HCT116 (cell line): ENCODE measurements at regions not wholly inside any gene's neighbourhood (a gene's known extent, or its start where the extent isn't known, plus 50 kb on each side); places are given as distances from the start of the nearest gene placed in this dataset.

ENCODE experiments used
- ATAC-seq: fragments of 200-7000 bp; cut with Tn5 transposase; 2 replicates; pipeline ENCODE4 v1.9.1; 2020; ENCODE audit warnings: mild to moderate bottlenecking, moderate library complexity
- BruUV-seq: library from RNA; stranded (reverse); fragments of 400-500 nt; replicated peaks from 2 replicates; lab custom pipeline; 2021; lab: Mats Ljungman, UMichigan
- CTCF ChIA-PET: fragments of 300-600 bp; sonication (Branson Sonifier 250); formaldehyde crosslinking; loops from one replicate; lab custom pipeline; 2021; ENCODE audit warnings: antibody characterized with exemption; lab: Charles Lee
- POLR2A ChIA-PET: fragments of 300-600, 350-600 bp; sonication (Branson Sonifier 250); formaldehyde crosslinking; loops from one replicate; lab custom pipeline; 2021; ENCODE audit warnings: antibody characterized with exemption; lab: Charles Lee
- RAD21 ChIA-PET, 2 experiments: fragments of 300-600 bp; sonication (Branson Sonifier 250); formaldehyde crosslinking; loops; one replicate each; lab custom pipeline; 2023; ENCODE audit warnings: low total read pairs in 2 of 2; ENCODE audit not compliant: uncharacterized antibody in 2 of 2, unreplicated experiment in 2 of 2, low non-redundant PET in 1 of 2; lab: Charles Lee
- DNase-seq: peaks from one replicate; pipeline ENCODE4 v3.0.0-alpha.2; 2010; ENCODE audit warnings: low read depth, low spot score
- H2AFZ ChIP-seq: fragments of 200-600 bp; shearing (Covaris generic), sonication (generic); 2 replicates; pipeline ENCODE4 v1.6.1; 2017; ENCODE audit warnings: low read depth, mixed run types, mixed read lengths, antibody characterized with exemption, low read length; ENCODE audit not compliant: poor library complexity, severe bottlenecking
- H3K27ac ChIP-seq: 2 replicates; pipeline ENCODE4 v1.5.1; 2012; ENCODE audit warnings: low read depth, low read length
- H3K27me3 ChIP-seq: fragments of 200-600 bp; sonication (generic); 2 replicates; pipeline ENCODE4 v1.6.1; 2016; ENCODE audit warnings: mixed run types, low read length, mixed read lengths; ENCODE audit not compliant: insufficient read depth
- H3K36me3 ChIP-seq, 2 experiments: fragments of 200-500 bp in 1 of 2; fragments of 200-600 bp in 1 of 2; sonication (Bioruptor generic) in 1 of 2; sonication (generic) in 1 of 2; 2 replicates each; pipeline versions ENCODE4 v1.5.1 to v1.6.1; 2014 to 2016; ENCODE audit warnings: low read length in 2 of 2, inconsistent platforms in 1 of 2, mixed read lengths in 1 of 2, mixed run types in 1 of 2; ENCODE audit not compliant: insufficient read depth in 2 of 2, control insufficient read depth in 1 of 2
- H3K4me1 ChIP-seq, 2 experiments: fragments of 200-600 bp in 1 of 2; sonication (generic) in 1 of 2; 2 replicates each; pipeline versions ENCODE4 v1.5.1 to v1.6.1; 2012 to 2017; ENCODE audit warnings: low read length in 2 of 2, inconsistent platforms in 1 of 2, mild to moderate bottlenecking in 1 of 2, mixed read lengths in 1 of 2, mixed run types in 1 of 2, moderate library complexity in 1 of 2; ENCODE audit not compliant: insufficient read depth in 2 of 2, control insufficient read depth in 1 of 2
- H3K4me2 ChIP-seq: fragments of 200-600 bp; sonication (generic); 2 replicates; pipeline ENCODE4 v1.6.1; 2017; ENCODE audit warnings: mixed run types, low read length, mixed read lengths
- H3K4me3 ChIP-seq, 2 experiments: fragments of 200-600 bp in 1 of 2; sonication (generic) in 1 of 2; replicated peaks in 1 of 2; 2 replicates each; pipeline ENCODE4 v1.5.1; 2011 to 2016; ENCODE audit warnings: low read length in 2 of 2, control low read depth in 1 of 2, low read depth in 1 of 2, mild to moderate bottlenecking in 1 of 2, mixed read lengths in 1 of 2, mixed run types in 1 of 2
- H3K79me2 ChIP-seq: fragments of 200-600 bp; sonication (generic); 2 replicates; pipeline ENCODE4 v1.6.1; 2017; ENCODE audit warnings: mild to moderate bottlenecking, mixed run types, low read length, moderate library complexity, mixed read lengths; ENCODE audit not compliant: insufficient read depth
- H3K9ac ChIP-seq: fragments of 200-600 bp; sonication (generic); 2 replicates; pipeline ENCODE4 v1.6.1; 2016; ENCODE audit warnings: low read length, mixed read lengths
- H3K9me2 ChIP-seq: fragments of 200-600 bp; sonication (generic), shearing (Covaris generic); 2 replicates; pipeline ENCODE4 v1.6.1; 2017; ENCODE audit warnings: mixed run types, mild to moderate bottlenecking, moderate library complexity; ENCODE audit not compliant: insufficient read depth
- H3K9me3 ChIP-seq, 2 experiments: fragments of 200-500 bp in 1 of 2; fragments of 200-600 bp in 1 of 2; sonication (Bioruptor generic) in 1 of 2; sonication (generic) in 1 of 2; 2 replicates each; pipeline ENCODE4 v1.6.1; 2014 to 2017; ENCODE audit warnings: low read length in 2 of 2, mixed read lengths in 2 of 2, inconsistent platforms in 1 of 2, low read depth in 1 of 2, mild to moderate bottlenecking in 1 of 2, mixed run types in 1 of 2, moderate library complexity in 1 of 2; ENCODE audit not compliant: control insufficient read depth in 1 of 2, insufficient read depth in 1 of 2
- H4K20me1 ChIP-seq: fragments of 200-600 bp; sonication (generic), shearing (Covaris generic); 2 replicates; pipeline ENCODE4 v1.6.1; 2017; ENCODE audit warnings: mixed run types, mild to moderate bottlenecking, moderate library complexity; ENCODE audit not compliant: insufficient read depth
- CBX3 ChIP-seq: IDR thresholded peaks from 2 replicates; pipeline ENCODE4 v1.6.1; 2012; ENCODE audit warnings: low read depth
- CEBPB ChIP-seq: IDR thresholded peaks from 2 replicates; pipeline ENCODE4 v1.6.1; 2012; ENCODE audit warnings: low read depth
- EZH2 ChIP-seq: fragments of 200-600 bp; sonication (generic); IDR thresholded peaks from 2 replicates; pipeline ENCODE4 v1.6.1; 2017; ENCODE audit warnings: antibody characterized with exemption, mixed run types
- EZH2phosphoT487 ChIP-seq: fragments of 200-600 bp; IDR thresholded peaks from 2 replicates; pipeline ENCODE4 v1.6.1; 2018; ENCODE audit warnings: antibody characterized with exemption, borderline replicate concordance
- FOSL1 ChIP-seq: IDR thresholded peaks from 2 replicates; pipeline ENCODE4 v1.6.1; 2012; ENCODE audit warnings: low read depth
- POLR2A ChIP-seq: IDR thresholded peaks from 2 replicates; pipeline ENCODE4 v1.7.0; 2011; ENCODE audit warnings: borderline replicate concordance; ENCODE audit not compliant: insufficient read depth, insufficient read length; ENCODE audit errors: extremely low read depth
- POLR2AphosphoS5 ChIP-seq: IDR thresholded peaks from 2 replicates; pipeline ENCODE4 v1.6.1; 2011; ENCODE audit warnings: mild to moderate bottlenecking, low read depth, low read length, moderate library complexity
- RAD21 ChIP-seq: IDR thresholded peaks from 2 replicates; pipeline ENCODE4 v1.6.1; 2012; ENCODE audit warnings: low read depth, mild to moderate bottlenecking
- SP1 ChIP-seq: IDR thresholded peaks from 2 replicates; pipeline ENCODE4 v1.6.1; 2012; ENCODE audit warnings: low read depth
- TCF7L2 ChIP-seq: IDR thresholded peaks from 2 replicates; pipeline ENCODE4 v1.7.0; 2011; ENCODE audit warnings: borderline replicate concordance, inconsistent platforms; ENCODE audit not compliant: insufficient read depth, insufficient read length; ENCODE audit errors: extremely low read depth
- ZNF274 ChIP-seq: fragments of 200-500 bp; sonication (Bioruptor generic); IDR thresholded peaks from 2 replicates; pipeline ENCODE4 v1.6.1; 2014; ENCODE audit warnings: mild to moderate bottlenecking, low read depth, low read length, inconsistent platforms
- intact Hi-C: fragments of 100-400 bp; cut with micrococcal nuclease; formaldehyde crosslinking; loops from 2 replicates; pipeline ENCODE4 v1.10.0; 2022
- TF ChIP-seq, protein P1 (sequence below): IDR thresholded peaks from 2 replicates; pipeline ENCODE4 v1.6.1; 2012
- TF ChIP-seq, protein P2 (sequence below): IDR thresholded peaks from 2 replicates; pipeline ENCODE4 v1.6.1; 2012; ENCODE audit warnings: low read depth
- TF ChIP-seq, protein P3 (sequence below): IDR thresholded peaks from 2 replicates; pipeline ENCODE4 v1.6.1; 2011; ENCODE audit warnings: mild to moderate bottlenecking, low read length, moderate library complexity; ENCODE audit not compliant: insufficient replicate concordance; ENCODE audit errors: extremely low read depth

DNA sequence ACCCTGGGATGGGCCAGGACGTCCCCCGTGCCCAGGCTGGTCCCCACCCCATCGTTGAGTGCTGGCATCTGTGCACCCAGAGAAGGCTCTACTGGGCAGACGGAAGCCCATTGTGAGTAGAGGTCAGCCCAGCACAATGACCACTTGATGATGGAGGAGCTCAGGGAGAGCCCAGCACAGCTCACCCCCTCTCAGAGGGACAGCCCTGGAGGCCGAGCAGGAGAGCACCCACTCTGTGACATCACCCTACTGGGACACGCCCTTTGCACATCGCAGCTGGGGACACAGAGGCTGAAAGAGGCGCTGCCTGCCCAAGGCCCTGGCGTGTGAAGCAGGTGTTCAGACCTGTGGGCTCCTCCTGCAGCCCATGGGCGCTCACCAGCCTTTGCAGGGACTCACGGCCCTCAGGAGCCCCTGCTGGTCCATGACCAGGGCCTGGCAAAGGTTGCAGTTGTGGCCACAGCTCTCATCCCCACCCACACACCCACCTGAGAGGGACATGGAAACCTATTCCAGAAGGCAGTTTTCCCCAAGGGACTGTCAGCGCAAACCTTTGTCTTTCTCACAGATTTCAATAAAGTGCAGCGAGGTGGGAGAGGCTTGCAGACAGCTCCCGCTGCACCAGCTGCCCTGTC, 67.2 kb upstream of the PPP2R2D start:
- H3K9ac ChIP-seq, result no peak overlapping the region
- intact Hi-C loops, result no loop called here
- BruUV-seq, result no TSS peak

DNA sequence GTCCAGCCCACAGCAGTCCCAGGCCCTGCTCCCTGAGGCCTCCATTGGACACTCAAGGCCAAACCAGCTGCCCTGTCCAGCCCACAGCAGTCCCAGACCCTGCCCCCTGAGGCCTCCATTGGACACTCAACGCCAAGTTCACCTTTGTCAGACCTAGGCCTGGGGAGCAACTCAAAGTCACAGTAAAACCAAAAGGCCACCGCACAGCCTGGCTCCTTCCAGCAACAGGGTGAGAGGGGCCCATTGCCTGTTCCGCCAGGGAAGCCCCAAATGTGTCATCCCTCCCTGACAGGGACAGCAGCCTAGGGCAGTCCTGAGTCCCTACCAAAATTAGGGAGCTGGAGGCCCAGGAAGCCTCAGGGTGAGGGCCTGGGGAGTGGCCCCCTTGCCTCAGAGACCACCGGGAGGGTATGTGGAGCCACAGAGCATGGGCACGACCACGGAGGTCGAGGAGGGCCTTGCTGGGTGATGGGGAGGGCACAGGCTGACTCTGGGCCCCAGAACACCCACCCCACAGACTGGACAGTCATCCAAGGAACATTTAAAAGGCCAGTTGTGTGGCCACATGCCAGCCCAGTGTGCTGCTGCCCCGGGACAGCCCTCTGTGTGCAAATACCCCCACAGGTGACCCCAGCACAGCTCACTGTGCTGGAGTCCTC, 66.5 kb upstream of the PPP2R2D start:
- RAD21 ChIA-PET, result no interaction called here
- no peak for DNase-seq
- TF ChIP-seq RAD21 (no peak), EZH2 (no peak), CEBPB (no peak), POLR2A (no peak), TCF7L2 (no peak), SP1 (no peak), ZNF274 (no peak), POLR2AphosphoS5 (no peak), FOSL1 (no peak), EZH2phosphoT487 (no peak), CBX3 (no peak)
- TF ChIP-seq, protein P1, sequence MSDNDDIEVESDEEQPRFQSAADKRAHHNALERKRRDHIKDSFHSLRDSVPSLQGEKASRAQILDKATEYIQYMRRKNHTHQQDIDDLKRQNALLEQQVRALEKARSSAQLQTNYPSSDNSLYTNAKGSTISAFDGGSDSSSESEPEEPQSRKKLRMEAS, result no peak
- TF ChIP-seq, protein P2, sequence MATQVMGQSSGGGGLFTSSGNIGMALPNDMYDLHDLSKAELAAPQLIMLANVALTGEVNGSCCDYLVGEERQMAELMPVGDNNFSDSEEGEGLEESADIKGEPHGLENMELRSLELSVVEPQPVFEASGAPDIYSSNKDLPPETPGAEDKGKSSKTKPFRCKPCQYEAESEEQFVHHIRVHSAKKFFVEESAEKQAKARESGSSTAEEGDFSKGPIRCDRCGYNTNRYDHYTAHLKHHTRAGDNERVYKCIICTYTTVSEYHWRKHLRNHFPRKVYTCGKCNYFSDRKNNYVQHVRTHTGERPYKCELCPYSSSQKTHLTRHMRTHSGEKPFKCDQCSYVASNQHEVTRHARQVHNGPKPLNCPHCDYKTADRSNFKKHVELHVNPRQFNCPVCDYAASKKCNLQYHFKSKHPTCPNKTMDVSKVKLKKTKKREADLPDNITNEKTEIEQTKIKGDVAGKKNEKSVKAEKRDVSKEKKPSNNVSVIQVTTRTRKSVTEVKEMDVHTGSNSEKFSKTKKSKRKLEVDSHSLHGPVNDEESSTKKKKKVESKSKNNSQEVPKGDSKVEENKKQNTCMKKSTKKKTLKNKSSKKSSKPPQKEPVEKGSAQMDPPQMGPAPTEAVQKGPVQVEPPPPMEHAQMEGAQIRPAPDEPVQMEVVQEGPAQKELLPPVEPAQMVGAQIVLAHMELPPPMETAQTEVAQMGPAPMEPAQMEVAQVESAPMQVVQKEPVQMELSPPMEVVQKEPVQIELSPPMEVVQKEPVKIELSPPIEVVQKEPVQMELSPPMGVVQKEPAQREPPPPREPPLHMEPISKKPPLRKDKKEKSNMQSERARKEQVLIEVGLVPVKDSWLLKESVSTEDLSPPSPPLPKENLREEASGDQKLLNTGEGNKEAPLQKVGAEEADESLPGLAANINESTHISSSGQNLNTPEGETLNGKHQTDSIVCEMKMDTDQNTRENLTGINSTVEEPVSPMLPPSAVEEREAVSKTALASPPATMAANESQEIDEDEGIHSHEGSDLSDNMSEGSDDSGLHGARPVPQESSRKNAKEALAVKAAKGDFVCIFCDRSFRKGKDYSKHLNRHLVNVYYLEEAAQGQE, result no peak
- TF ChIP-seq, protein P3, sequence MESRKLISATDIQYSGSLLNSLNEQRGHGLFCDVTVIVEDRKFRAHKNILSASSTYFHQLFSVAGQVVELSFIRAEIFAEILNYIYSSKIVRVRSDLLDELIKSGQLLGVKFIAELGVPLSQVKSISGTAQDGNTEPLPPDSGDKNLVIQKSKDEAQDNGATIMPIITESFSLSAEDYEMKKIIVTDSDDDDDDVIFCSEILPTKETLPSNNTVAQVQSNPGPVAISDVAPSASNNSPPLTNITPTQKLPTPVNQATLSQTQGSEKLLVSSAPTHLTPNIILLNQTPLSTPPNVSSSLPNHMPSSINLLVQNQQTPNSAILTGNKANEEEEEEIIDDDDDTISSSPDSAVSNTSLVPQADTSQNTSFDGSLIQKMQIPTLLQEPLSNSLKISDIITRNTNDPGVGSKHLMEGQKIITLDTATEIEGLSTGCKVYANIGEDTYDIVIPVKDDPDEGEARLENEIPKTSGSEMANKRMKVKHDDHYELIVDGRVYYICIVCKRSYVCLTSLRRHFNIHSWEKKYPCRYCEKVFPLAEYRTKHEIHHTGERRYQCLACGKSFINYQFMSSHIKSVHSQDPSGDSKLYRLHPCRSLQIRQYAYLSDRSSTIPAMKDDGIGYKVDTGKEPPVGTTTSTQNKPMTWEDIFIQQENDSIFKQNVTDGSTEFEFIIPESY, result no peak

More for the DNA sequence above, 67.2 kb upstream of the PPP2R2D start:
- H3K9me2 ChIP-seq, result no peaks in the 10 kb centered on the region
- no peak for DNase-seq
- no peak for TF ChIP-seq FOSL1
- no peak overlapping the region for H3K4me3 ChIP-seq
- no peaks in the 10 kb centered on the region for H4K20me1 ChIP-seq
- ChIA-PET CTCF (no interaction called here), POLR2A (no interaction called here), RAD21 (no interaction called here)
- no peaks in the 10 kb centered on the region for H3K4me1 ChIP-seq
- H3K9me3 ChIP-seq, result no peaks in the 10 kb centered on the region
- no peaks in the 10 kb centered on the region for H3K36me3 ChIP-seq
- no peak overlapping the region for H3K27ac ChIP-seq
- ATAC-seq, result no peak
- H3K4me2 ChIP-seq, result no peak overlapping the region
- H3K27me3 ChIP-seq, result peaks cover 3% of the 10 kb centered on the region; the same call in 1 of the 2 replicates
- H2AFZ ChIP-seq, result no peak overlapping the region
- H3K79me2 ChIP-seq, result no peaks in the 10 kb centered on the region

More for the DNA sequence above, 66.5 kb upstream of the PPP2R2D start:
- Histone ChIP-seq H3K27ac (no peak overlapping the region), H2AFZ (no peak overlapping the region), H3K9ac (no peak overlapping the region), H4K20me1 (no peaks in the 10 kb centered on the region), H3K36me3 (no peaks in the 10 kb centered on the region), H3K9me2 (no peaks in the 10 kb centered on the region), H3K4me3 (no peak overlapping the region), H3K79me2 (no peaks in the 10 kb centered on the region), H3K9me3 (no peaks in the 10 kb centered on the region), H3K4me1 (no peaks in the 10 kb centered on the region), H3K27me3 (peaks cover 3% of the 10 kb centered on the region; the same call in 1 of the 2 replicates), H3K4me2 (no peak overlapping the region)
- no peak for ATAC-seq
- no TSS peak for BruUV-seq
- ChIA-PET CTCF (no interaction called here), POLR2A (no interaction called here)
- intact Hi-C loops, result no loop called here
